ENCODE measurements at regions not wholly inside any gene's neighbourhood (a gene's known extent, or its start where the extent isn't known, plus 50 kb on each side); places are given as distances from the start of the nearest gene placed in this dataset.

GRCh38 chr3:21893242-21893641 lies 142.2 kb upstream of the ZNF385D start:
- TF ChIP-seq REST (IDR thresholded peaks at IDR 0.05; ENCODE audit: insufficient read depth in 1 of 2, low read depth in 2 of 2, low read length in 2 of 2): no peak
- no peak for TF ChIP-seq POLR2AphosphoS5 (IDR thresholded peaks at IDR 0.05; ENCODE audit: low read depth, low read length)
- no peak for TF ChIP-seq SIN3A (IDR thresholded peaks at IDR 0.05; ENCODE audit: borderline replicate concordance, insufficient read depth, low read length)
